Testis (tissue), 2 donors: ENCODE measurements at regions not wholly inside any gene's neighbourhood (a gene's known extent, or its start where the extent isn't known, plus 50 kb on each side); places are given as distances from the start of the nearest gene placed in this dataset.

Source experiments
- DNase-seq: peaks from one replicate; pipeline ENCODE4 v3.0.0-alpha.2; 2019
- H3K27ac ChIP-seq, 2 donors: fragments of 200-600 bp; sonication (generic); one replicate each; pipeline ENCODE4 v1.5.1; 2019
- H3K27me3 ChIP-seq: fragments of 200-600 bp; sonication (generic); one replicate; pipeline ENCODE4 v1.5.1; 2019
- H3K36me3 ChIP-seq: fragments of 200-600 bp; sonication (generic); one replicate; pipeline ENCODE4 v1.5.1; 2017; ENCODE audit warnings: low read depth; ENCODE audit errors: missing control alignments
- H3K4me1 ChIP-seq: fragments of 200-600 bp; sonication (generic); one replicate; pipeline ENCODE4 v1.5.1; 2019
- H3K4me3 ChIP-seq, 2 donors: fragments of 200-600 bp; sonication (generic); one replicate each; pipeline ENCODE4 v1.5.1; 2017 to 2019
- H3K9me3 ChIP-seq: fragments of 200-600 bp; sonication (generic); one replicate; pipeline ENCODE4 v1.5.1; 2017
- POLR2A ChIP-seq: fragments of 450-650 bp; IDR thresholded peaks from one replicate; pipeline ENCODE4 v1.6.1; 2017; ENCODE audit warnings: antibody characterized with exemption, mild to moderate bottlenecking, moderate library complexity
- WGBS, 2 donors: methylation state at CpG; one replicate each; pipeline ENCODE4 v1.1.5; 2018; 5-methylcytosine and 5-hydroxymethylcytosine counted together
- intact Hi-C: fragments of 100-400 bp; cut with DNase I; formaldehyde crosslinking; loops from one replicate; pipeline ENCODE4 v1.15.1; 2023; ENCODE audit warnings: low total_unique reads
- TF ChIP-seq, protein P1 (sequence below), 3 experiments: fragments of 450-650 bp in 2 of 3; fragments of 200-600 bp in 1 of 3; sonication (generic) in 1 of 3; IDR thresholded peaks; one replicate each; pipeline ENCODE4 v1.5.1; 2016 to 2019; ENCODE audit warnings: antibody characterized with exemption in 3 of 3, mild to moderate bottlenecking in 2 of 3, moderate library complexity in 1 of 3

DNA sequence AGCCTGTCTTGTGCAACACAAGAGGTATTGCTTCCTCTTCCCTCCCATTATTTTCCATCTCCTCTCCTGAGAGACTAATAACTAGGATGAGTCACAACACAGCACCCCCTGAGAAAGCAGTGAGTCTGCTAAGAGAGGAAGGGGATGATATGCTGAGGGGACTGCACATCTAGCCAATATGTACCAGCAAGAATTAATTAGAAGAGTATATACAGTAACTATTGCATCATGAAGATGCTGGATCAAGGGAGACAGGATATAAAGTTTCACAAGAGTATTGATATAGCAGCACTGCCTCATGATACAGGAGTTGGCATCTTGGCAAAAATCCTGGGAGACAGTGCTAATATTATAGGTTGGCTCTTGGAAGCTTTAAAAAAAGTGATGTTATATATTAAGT, 289.9 kb upstream of the RBMS1 start:
- intact Hi-C loops = no loop called here
- no peaks in the 10 kb centered on the region for H3K36me3 ChIP-seq
- no peak for TF ChIP-seq POLR2A
- TF ChIP-seq, protein P1, sequence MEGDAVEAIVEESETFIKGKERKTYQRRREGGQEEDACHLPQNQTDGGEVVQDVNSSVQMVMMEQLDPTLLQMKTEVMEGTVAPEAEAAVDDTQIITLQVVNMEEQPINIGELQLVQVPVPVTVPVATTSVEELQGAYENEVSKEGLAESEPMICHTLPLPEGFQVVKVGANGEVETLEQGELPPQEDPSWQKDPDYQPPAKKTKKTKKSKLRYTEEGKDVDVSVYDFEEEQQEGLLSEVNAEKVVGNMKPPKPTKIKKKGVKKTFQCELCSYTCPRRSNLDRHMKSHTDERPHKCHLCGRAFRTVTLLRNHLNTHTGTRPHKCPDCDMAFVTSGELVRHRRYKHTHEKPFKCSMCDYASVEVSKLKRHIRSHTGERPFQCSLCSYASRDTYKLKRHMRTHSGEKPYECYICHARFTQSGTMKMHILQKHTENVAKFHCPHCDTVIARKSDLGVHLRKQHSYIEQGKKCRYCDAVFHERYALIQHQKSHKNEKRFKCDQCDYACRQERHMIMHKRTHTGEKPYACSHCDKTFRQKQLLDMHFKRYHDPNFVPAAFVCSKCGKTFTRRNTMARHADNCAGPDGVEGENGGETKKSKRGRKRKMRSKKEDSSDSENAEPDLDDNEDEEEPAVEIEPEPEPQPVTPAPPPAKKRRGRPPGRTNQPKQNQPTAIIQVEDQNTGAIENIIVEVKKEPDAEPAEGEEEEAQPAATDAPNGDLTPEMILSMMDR (IDR thresholded peaks at IDR 0.05) = no peak
- H3K9me3 ChIP-seq = no peaks in the 10 kb centered on the region
- H3K27me3 ChIP-seq = no peaks in the 10 kb centered on the region
- H3K27ac ChIP-seq = no peak overlapping the region
- H3K4me1 ChIP-seq = no peaks in the 10 kb centered on the region
- no peak overlapping the region for H3K4me3 ChIP-seq
- DNase-seq = no peak

- intact Hi-C loops = no loop called here
- H3K4me1 ChIP-seq = no peaks in the 10 kb centered on the region
- no peak overlapping the region for H3K27ac ChIP-seq
- no peak overlapping the region for H3K4me3 ChIP-seq
- H3K9me3 ChIP-seq = no peaks in the 10 kb centered on the region
- H3K36me3 ChIP-seq = no peaks in the 10 kb centered on the region
- TF ChIP-seq POLR2A = no peak
- TF ChIP-seq, protein P1 (IDR thresholded peaks at IDR 0.05) = no peak
- no peaks in the 10 kb centered on the region for H3K27me3 ChIP-seq
- DNase-seq = no peak
- 93% methylated on average over 3 of the region's 3 CpGs for WGBS, 2 donors
Observed at GRCh38 chr2:160784034-160784433, 290.4 kb upstream of the RBMS1 start.

- Histone ChIP-seq H3K27ac (no peak overlapping the region), H3K36me3 (no peaks in the 10 kb centered on the region), H3K9me3 (no peaks in the 10 kb centered on the region), H3K4me3 (no peak overlapping the region), H3K4me1 (no peaks in the 10 kb centered on the region), H3K27me3 (no peaks in the 10 kb centered on the region)
- WGBS, 2 donors = 77 to 93% methylated on average over 2 of the region's 2 CpGs
- intact Hi-C loops = no loop called here
- no peak for DNase-seq
- TF ChIP-seq, protein P1 (IDR thresholded peaks at IDR 0.05) = no peak
- no peak for TF ChIP-seq POLR2A
Observed at GRCh38 chr2:160790738-160791137, 297.1 kb upstream of the RBMS1 start.

- Histone ChIP-seq H3K4me3 (no peak overlapping the region), H3K9me3 (no peaks in the 10 kb centered on the region), H3K27ac (no peak overlapping the region), H3K27me3 (no peaks in the 10 kb centered on the region), H3K36me3 (no peaks in the 10 kb centered on the region), H3K4me1 (no peaks in the 10 kb centered on the region)
- intact Hi-C loops = no loop called here
- no peak for DNase-seq
- no peak for TF ChIP-seq POLR2A
- TF ChIP-seq, protein P1 (IDR thresholded peaks at IDR 0.05) = no peak
- 65 to 79% methylated on average over 3 of the region's 3 CpGs for WGBS, 2 donors
Observed at GRCh38 chr2:160791884-160792283, 298.3 kb upstream of the RBMS1 start.

DNA sequence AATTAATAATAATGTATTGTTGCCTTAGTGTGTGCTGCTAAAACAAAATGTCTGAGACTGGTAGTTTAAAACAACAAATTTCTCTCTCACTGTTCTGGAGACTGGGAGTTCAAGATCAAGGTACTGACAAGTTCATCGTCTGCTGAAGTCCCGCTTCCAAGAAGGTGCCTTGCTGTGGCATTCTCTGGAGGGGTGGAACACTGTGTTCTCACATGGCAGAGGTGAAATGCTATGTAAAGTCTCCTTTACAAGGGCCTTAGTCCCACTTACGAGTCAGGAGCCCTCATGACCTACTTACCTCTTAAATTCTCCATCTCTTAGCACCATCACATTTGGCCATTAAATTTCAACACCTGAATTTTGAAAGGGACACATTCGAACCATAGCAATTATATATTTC, 299.2 kb upstream of the RBMS1 start:
- Histone ChIP-seq H3K4me1 (no peaks in the 10 kb centered on the region), H3K9me3 (no peaks in the 10 kb centered on the region), H3K27ac (no peak overlapping the region), H3K4me3 (no peak overlapping the region), H3K27me3 (no peaks in the 10 kb centered on the region), H3K36me3 (no peaks in the 10 kb centered on the region)
- DNase-seq = no peak
- no peak for TF ChIP-seq POLR2A
- TF ChIP-seq, protein P1 (IDR thresholded peaks at IDR 0.05) = no peak
- intact Hi-C loops = no loop called here
- WGBS, 2 donors = 83 to 84% methylated on average over 4 of the region's 4 CpGs
